Hepatic stellate cell (primary cell): ENCODE measurements at regions not wholly inside any gene's neighbourhood (a gene's known extent, or its start where the extent isn't known, plus 50 kb on each side); places are given as distances from the start of the nearest gene placed in this dataset.
"Not testable (repeated sequence)": the region's sequence is repeated elsewhere in the genome, so short reads cannot be mapped to it uniquely, and the experiment has no call there.

ENCODE experiments used
- DNase-seq: peaks from one replicate; pipeline ENCODE4 v3.0.0; 2011; ENCODE audit warnings: low spot score

DNA sequence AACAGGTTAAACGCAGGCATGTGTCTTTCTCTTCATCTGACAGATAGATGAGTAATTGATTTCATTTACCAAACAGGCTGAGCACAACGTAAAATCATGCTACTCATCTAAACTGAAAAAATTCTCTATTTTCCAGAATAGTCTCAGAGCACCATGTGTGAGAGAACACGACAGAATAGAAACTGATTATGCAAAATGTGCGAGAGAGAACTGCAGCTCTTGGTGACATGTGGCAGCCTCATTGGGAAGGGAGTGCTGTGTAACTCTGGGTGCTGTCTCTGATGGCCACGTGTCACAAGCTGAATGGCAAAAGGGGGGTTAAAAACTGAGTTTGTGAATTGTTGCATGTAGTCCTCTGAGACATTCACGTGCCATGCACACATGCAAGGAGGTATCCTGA, 143.7 kb upstream of the ATXN1 start:
- DNase-seq, result no peak

GRCh38 chr6:16903470-16903869, 142.2 kb upstream of the ATXN1 start:
- peak; percentile 28 for DNase-seq

GRCh38 chr6:16902502-16902901, 141.2 kb upstream of the ATXN1 start:
- DNase-seq, result no peak

DNA sequence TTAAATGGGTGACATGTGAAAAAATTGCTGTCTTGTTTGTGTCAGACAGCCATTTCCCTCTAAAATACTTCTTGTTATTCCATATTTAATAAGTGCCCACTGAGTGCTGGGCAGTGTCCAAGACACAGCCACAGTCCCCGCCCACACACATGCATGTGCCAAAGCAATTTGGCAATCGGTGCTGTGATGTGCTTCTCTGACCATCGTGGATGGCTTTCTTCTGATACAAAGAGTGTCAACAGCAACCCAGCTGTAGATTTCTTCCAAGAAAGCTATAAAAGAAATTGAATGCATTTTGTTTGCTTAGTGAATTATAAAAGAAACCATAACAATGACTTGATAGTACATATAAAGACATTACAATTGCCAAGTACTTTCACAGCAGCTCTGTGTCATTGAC, 140.5 kb upstream of the ATXN1 start:
- DNase-seq, result no peak

GRCh38 chr6:16901306-16901705, 140.0 kb upstream of the ATXN1 start:
- no peak for DNase-seq

GRCh38 chr6:16898640-16899396, 137.6 kb upstream of the ATXN1 start:
- no peak for DNase-seq

DNA sequence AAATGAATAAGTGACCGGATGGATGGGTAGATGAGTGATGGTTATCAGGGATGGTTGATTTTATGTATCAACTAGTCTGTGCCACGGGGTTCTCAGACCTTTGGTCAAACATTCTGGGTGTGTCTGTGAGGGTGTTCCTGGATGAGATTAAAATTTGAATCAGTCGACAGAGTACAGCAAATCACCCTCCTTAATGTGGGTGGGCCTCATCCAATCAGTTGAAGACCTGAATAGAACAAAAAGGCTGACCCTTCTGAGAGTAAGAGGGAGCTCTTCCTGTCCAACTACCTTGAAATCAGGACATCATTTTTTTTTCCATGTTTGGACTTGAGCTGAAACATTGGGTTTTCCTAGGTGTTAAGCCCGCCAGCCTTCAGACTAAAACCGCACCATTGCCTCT, 136.4 kb upstream of the ATXN1 start:
- no peak for DNase-seq

DNA sequence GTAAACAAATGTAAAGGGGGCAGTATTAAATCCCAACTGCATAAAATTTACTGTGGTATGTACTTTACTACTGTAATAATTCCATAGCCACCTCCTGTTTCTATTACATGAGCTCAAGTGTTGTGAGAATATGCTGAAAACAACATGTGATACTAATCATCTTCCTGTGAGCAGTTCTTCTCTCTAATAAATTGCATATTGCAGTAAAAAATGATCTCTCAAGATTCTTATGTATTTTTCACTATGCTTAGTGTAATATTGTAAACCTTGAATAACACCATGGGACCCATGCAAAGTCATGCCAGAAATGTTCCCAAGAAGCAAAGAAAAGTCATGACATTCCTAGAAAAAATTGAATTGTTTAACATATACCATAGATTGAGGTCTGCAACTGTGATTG, 133.0 kb upstream of the ATXN1 start:
- DNase-seq, result no peak

DNA sequence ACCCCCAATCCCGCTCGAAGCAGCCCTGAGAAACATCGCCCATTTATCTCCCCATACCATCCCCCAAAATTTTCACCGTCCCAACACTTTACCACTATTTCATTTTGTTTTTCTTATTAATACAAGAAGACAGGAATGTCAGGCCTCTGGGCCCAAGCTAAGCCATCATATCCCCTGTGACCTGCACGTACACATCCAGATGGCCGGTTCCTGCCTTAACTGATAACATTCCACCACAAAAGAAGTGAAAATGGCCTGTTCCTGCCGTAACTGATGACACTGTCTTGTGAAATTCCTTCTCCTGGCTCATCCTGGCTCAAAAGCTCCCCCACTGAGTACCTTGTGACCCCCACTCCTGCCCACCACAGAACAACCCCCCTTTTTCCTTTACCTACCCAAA, 129.8 kb upstream of the ATXN1 start:
- not testable (repeated sequence) for DNase-seq

DNA sequence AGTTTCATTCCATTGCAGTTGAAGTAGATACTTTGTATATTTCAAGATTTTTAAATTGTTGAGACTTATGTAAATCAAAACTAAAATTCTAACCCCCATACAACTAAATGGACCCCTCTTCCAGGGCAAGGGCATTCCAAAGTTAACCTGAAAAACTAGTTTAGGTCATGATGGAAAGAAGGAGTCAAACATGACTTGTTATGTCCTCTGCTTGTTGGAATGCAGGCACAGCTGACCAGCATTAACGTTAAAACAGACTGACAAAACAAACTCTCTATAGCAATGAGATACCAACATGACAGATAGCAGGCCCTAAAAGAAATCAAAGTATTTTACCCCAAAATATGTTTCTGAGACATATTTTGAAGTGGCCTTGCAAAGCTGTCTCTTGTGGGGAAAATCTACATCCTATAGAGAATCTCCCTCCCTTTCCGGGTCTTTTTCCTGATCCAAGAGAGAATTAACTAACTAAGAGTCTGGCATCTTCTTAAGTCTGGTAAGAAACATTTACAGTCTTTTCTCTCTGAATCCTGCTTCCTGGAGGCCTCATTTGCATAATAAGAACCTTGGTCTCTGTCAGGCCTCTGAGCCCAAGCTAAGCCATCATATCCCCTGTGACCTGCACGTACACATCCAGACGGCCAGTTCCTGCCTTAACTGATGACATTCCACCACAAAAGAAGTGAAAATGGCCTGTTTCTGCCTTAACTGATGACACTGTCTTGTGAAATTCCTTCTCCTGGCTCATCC, 124.3 kb upstream of the ATXN1 start:
- DNase-seq, result no peak

DNA sequence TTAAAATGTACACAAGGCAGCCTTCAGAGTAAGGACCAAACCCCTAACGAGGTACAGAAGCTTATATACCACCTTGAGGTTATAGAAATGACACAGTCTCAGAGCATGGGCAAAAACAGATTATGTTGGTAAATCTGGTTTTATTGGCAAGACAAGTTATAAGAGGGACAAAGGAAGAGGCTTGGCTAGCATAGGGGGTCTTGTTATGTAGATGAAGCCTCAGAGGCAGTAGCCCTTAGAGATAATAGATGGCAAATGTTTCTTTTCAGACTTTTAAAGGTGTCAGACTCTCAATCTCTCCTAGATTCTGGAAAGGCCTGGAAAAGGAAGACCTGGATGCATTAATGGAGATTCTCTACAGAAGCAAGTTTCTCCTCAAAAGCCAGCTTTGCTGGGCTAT, 123.3 kb upstream of the ATXN1 start:
- no peak for DNase-seq

- DNase-seq, result no peak
Observed at GRCh38 chr6:16883414-16883813, 122.2 kb upstream of the ATXN1 start.

DNA sequence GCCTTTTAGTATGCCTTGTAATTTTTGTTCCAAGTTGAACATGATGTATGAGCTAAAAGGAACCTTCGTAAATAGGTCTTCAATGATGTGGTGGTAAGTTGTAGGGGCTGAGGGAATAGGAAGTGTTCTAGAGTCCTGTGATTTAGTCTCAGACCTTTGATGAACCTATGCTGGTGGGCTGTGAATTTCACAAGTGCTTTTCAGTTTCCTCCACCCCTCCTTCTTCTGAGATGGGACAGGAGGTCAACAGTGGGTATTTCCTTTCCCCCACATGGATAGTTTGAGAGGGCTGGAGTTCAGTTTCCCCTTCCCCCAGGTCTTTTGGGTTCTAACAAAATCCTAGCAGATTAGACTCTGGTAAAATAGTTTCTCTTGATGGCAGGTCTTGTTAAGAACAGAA, 121.0 kb upstream of the ATXN1 start:
- no peak for DNase-seq

GRCh38 chr6:16876852-16877251, 115.6 kb upstream of the ATXN1 start:
- DNase-seq, result not testable (repeated sequence)

GRCh38 chr6:16876201-16876600, 114.9 kb upstream of the ATXN1 start:
- DNase-seq, result no peak

DNA sequence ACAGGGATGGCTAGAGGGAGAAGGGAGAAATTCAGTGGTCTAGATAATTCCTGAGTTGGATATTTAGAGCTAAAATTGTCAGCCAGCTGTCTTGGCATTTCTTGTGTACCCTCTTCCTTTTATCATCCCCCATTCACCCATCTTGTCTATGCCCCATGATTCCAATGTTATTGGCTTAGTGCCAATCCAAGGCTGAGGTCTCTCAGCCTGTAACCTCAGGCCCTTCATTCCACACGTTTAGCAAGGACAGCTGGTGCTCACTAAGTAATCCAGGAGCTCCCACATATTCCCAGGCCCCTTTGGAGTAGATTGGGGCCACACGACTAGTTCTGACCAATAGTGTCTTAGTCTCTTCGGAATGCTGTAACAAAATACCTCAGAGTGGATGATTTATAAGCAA, 112.4 kb upstream of the ATXN1 start:
- DNase-seq, result no peak

- DNase-seq, result no peak
Observed at GRCh38 chr6:16872543-16873235, 111.4 kb upstream of the ATXN1 start.

GRCh38 chr6:16871047-16871446, 109.8 kb upstream of the ATXN1 start:
- no peak for DNase-seq

GRCh38 chr6:16868968-16869367, 107.7 kb upstream of the ATXN1 start:
- DNase-seq, result no peak

DNA sequence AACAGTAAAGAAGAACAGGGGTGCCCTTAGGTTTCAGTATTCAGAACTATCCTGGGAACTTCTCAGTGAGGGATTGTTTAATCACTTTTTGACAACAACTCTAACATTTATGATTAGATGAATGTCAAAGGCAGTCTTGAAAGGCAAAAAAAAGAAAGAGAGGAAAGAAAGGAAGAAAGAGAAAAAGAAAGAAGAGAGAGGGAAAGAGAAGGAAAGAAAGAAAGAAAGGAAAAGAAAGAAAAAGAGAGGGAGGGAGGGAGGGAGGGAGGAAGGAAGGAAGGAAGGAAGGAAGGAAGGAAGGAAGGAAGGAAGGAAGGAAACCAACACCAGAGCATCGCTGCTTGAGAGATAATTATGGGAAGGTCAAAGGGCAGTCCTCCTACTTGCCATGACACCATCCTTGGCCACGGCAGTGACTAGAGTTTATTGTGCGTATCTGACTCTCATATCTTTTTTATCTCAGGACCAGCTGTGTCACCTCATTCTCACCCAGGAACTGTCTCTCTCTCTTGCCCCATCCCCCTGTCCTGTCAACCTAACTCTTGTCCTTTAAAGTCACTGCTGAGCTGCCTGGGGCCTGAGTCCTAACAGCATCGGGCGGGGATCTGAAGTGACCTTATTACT, 96.8 kb upstream of the ATXN1 start:
- no peak for DNase-seq

DNA sequence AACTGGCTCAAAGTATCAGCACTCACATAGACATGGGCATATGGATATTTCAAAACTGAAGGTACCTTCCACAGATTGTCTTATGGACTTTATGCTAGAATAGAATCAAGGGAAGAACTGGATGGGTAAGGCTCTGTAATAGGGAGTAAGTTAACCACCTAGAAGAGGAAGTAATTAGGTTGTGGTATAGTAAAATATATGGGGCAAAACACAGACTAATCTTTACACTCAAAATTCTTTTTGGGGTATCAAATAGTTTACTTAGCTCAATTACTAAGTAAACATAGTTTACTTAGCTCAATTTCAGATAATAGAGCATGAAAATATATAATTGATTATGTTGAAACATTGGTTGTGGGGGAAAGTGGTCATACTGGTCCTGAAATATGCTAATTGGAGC, 94.2 kb upstream of the ATXN1 start:
- no peak for DNase-seq

DNA sequence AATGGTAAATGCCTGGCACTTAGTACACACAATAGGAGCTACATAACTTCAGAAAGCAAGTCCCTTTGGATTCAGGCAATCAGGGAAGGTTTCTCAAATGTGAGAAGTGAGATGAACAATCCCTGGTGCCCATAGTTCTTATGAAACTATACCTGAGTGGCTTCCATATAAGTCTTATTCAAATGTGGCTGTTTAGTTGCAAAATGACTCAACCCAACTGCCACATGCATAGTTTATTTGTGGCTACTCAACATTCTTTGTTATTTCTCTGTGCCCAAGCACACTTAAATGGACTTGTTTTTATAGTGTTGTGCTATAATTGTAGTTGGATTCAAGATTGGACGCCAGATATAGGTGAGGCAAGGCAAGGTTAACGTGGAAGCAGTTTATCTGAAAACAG, 93.7 kb upstream of the ATXN1 start:
- no peak for DNase-seq

- no peak for DNase-seq
Observed at GRCh38 chr6:16852671-16853070, 91.4 kb upstream of the ATXN1 start.
